ENCODE measurements at regions not wholly inside any gene's neighbourhood (a gene's known extent, or its start where the extent isn't known, plus 50 kb on each side); places are given as distances from the start of the nearest gene placed in this dataset.

DNA sequence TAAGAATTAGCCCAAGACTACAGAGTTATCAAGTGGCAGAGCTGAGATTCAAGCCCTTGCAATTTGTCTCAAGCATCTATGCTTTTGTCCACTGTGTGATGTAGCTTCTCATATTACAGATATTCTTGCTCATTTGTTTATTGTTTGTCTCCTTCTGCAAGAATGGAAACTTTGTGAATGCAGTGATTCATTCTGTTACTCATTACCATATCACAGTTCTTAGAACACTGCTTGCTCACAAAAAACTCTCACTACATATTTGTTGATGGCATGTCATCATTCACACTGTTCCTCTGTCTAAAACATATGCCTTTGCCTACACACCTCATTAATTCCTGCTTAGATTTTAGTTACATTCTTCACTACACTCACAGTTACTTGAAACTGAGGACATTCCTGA is 1198.9 kb downstream of the PLA2G4A start:
- TF ChIP-seq, protein P1, sequence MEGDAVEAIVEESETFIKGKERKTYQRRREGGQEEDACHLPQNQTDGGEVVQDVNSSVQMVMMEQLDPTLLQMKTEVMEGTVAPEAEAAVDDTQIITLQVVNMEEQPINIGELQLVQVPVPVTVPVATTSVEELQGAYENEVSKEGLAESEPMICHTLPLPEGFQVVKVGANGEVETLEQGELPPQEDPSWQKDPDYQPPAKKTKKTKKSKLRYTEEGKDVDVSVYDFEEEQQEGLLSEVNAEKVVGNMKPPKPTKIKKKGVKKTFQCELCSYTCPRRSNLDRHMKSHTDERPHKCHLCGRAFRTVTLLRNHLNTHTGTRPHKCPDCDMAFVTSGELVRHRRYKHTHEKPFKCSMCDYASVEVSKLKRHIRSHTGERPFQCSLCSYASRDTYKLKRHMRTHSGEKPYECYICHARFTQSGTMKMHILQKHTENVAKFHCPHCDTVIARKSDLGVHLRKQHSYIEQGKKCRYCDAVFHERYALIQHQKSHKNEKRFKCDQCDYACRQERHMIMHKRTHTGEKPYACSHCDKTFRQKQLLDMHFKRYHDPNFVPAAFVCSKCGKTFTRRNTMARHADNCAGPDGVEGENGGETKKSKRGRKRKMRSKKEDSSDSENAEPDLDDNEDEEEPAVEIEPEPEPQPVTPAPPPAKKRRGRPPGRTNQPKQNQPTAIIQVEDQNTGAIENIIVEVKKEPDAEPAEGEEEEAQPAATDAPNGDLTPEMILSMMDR (IDR thresholded peaks at IDR 0.05; ENCODE audit: low read depth, low read length), result no peak
- no peak for TF ChIP-seq EZH2phosphoT487 (IDR thresholded peaks at IDR 0.05; ENCODE audit: low read depth)

Measured in OCI-LY3 (cell line).